Activated naive CD4-positive, alpha-beta T cell (primary cell): ENCODE measurements at regions not wholly inside any gene's neighbourhood (a gene's known extent, or its start where the extent isn't known, plus 50 kb on each side); places are given as distances from the start of the nearest gene placed in this dataset.
"Not testable (repeated sequence)": the region's sequence is repeated elsewhere in the genome, so short reads cannot be mapped to it uniquely, and the experiment has no call there.

Source experiments
- DNase-seq, 4 experiments: peaks; one replicate each; lab custom pipeline; 2025; lab: John Stamatoyannopoulos, UW

DNA sequence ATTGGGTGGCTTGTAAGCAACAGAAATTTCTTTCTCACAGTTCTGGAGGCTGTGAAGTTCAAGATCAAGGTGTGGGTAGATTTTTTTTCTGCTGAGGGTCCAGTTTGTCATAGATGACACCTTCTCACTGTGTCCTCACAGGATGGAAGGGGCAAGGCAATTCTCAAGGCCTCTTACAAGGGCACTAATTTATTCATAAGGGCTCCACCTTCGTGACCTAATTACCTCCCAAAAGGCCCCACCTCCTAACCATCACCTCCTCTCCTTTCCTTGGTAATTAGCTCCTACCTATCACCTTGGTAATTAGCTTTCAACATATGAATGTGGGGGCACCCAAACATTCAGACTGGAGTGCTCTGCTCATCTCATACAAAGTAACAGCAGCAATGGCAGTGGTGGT is 92.3 kb upstream of the CD44 start:
- DNase-seq: no peak

- DNase-seq: peak in 1 of 4 experiments; percentile 33
These were observed 91.8 kb upstream of the CD44 start for GRCh38 chr11:35047179-35047578.

DNA sequence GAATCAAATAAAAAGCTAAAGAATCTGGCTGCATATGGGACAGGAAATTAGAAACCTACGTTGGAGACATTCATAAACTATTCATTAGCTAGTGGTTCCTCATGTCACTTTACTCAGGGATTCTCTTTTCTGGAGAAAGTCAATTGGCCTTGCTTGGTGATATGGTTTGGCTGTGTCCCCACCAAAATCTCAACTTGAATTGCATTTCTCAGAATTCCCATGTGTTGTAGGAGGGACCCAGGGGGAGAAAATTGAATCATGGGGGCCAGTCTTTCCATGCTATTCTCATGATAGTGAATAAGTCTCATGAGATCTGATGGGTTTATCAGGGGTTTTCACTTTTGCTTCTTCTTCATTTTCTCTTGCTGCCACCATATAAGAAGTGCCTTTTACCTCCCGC is 91.2 kb upstream of the CD44 start:
- DNase-seq: no peak

GRCh38 chr11:35048346-35048745 is 90.6 kb upstream of the CD44 start:
- not testable (repeated sequence) for DNase-seq

DNA sequence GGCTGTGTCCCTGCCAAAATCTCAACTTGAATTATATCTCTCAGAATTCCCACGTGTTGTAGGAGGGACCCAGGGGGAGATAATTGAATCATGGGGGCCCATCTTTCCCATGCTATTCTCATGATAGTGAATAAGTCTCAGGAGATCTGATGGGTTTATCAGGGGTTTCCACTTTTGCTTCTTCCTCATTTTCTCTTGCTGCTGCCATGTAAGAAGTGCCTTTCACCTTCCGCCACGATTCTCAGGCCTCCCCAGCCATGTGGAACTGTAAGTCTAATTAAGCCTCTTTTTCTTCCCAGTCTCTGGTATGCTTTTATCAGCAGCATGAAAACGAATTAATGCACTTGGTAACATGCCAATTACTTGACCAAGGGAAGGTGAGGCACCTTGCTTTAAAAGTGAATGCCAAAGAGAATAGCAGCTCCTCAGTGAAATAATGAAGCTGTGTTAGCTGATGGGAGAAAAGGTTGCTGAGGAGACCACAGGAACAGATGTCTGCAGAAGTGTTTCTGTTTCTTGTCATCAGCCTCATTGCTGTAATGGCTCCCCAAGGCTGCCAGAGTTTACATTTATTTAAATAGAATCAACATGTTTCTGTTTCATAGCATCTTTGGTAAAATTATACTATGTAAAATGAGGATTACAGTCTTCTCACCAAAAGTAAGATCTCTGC is 89.0 kb upstream of the CD44 start:
- no peak for DNase-seq

- DNase-seq: no peak
These were observed 88.4 kb upstream of the CD44 start for GRCh38 chr11:35050541-35050995.

DNA sequence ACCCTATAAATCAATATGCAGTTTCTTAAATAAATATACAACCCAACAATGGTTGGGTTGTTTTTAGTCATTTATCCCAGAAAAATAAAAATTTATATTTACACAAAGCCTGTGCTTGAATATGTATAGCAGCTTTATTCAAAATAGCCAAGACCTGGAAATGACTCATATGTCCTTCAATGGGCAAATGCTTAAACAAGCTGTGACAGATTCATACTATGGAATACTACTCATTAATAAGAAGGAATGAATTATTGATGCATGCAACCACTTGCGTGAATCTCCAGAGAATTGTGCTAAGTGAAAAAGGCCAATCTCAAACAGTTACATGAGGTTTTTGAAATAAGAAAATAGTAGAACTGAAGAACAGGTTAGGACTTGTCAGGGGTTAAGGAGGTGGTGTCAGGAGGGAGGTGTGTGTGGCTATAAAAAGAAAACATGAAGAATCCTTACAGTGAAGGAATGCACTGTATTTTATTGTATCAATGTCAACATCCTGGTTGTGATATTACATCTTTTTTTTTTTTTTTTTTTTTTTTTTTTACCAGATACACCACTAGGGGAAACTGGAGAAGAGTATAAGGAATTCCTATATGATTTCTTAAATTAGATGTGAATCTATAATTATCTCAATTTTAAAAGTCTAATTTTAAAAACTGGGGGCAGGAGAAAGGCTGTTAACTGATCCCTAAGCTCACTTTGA is 82.4 kb upstream of the CD44 start:
- no peak for DNase-seq

DNA sequence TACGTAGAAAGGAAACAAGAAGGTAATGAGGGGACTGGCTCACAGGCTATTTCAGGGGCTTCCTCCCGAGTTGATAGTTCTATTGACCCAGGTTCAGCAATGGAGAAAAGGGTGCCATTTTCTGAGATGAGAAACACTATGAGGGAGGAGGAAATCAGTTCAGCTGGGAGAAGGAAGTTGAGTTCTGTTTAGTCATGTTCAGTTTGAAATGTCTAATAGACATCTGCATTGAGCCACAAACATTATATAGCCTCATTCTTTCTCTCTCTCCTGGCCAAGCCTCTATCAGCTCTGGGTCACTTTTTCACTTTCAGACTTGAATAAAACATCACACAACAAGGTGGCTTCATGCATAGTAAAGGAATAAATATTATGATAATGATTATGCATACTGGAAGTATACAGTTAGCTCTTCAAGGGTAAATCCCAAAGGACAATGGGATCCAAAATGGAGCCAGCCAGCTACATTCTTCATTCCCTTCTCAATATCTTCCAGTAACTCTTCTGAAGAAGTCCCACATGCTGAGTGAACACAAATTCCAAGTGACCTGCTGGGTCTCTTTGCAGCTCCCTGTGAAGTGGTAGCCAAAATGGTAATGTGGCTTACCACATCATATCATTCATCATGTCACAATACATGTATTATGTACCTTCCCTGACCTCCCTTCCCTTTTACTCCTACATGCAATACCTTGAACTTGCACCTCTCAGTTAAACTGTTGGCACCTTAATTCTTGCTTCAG is 80.9 kb upstream of the CD44 start:
- no peak for DNase-seq

DNA sequence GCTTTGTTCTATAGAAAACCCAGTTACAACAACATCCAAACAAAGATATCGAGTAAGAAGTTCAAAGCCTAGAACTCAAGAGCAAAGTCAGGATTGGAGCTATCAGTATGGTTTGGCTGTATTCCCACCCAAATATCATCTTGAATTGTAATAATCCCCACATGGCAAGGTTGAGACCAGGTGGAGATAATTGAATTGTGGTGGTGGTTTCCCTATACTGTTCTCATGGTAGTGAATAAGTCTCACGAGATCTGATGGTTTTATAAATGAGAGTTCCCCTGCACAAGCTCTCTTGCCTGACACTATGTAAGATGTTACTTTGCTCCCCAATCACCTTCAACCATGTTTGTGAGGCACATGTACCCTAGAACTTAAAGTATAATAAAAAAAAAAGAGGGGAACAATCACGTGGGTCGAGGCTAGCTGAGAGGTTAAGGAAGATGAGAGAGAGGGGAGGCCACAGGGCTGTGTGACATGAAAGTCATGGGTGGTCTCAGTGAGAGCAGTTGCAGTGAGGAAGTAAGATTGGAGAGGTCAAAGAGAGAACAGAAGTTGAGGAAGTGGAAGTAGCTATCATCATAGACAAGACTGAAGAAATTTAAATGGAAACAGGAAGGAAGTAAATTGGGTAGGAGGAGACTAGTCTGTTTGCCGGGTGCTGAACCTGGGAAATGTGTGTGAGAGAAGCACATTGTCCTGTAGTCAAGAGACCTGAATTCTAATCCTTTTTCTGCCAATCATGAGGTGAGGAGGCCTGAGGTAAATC is 80.1 kb upstream of the CD44 start:
- DNase-seq: no peak

GRCh38 chr11:35061516-35062440 is 77.2 kb upstream of the CD44 start:
- no peak for DNase-seq

- no peak for DNase-seq
These were observed 75.5 kb upstream of the CD44 start for GRCh38 chr11:35063488-35063931.

DNA sequence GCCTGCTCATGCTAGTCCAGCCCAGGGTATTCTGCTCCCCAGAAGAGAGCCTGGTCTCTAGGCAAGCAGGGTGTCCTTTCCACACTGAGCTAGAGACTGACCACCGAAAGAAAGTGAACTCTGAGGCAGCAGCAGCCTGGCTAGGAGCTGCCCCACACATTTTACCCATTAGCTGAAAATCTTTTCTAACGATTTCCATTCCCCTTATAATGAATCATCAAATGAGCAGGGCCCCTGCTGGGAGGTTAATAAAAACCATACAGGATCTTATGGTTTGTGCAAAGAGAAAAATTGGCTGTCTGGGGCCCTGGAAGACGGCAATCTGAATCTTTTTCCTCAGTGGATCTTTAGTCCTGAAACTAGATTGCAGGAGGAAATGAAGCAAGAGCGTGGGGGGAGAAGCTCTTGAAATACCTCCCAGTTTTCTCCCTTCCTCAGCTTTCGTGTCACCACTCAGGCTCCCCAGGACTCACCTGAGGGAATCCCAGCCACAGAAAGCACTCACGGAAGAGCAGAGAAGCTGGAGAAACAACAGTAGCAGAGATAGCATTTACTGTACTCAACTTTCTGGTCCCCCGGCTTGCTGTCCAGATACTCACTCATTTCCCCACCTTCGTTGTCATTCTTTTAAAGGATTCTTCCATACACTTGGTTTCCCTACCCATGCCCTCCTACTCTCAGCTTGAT is 74.7 kb upstream of the CD44 start:
- no peak for DNase-seq

DNA sequence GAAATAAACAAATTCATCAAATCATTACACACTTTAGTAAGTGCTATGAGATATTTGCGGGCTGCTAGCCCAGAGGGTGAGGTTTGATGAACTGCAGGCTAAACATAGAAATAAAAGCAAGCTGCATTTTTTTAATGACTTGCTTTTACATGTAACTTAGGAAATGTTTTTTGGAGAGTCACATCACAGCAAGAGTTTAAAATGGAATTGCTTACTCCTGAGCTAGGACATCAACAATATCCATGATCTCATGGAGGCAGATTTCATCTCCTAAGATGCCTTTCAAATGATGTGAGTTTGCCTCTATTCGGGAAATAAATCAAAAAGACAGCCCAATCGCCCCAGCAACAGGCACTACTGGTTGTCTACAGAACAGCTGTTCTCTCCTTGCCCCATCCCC is 73.4 kb upstream of the CD44 start:
- DNase-seq: no peak

- no peak for DNase-seq
These were observed 72.9 kb upstream of the CD44 start for GRCh38 chr11:35066030-35066429.

GRCh38 chr11:35066783-35067423 is 72.1 kb upstream of the CD44 start:
- no peak for DNase-seq

DNA sequence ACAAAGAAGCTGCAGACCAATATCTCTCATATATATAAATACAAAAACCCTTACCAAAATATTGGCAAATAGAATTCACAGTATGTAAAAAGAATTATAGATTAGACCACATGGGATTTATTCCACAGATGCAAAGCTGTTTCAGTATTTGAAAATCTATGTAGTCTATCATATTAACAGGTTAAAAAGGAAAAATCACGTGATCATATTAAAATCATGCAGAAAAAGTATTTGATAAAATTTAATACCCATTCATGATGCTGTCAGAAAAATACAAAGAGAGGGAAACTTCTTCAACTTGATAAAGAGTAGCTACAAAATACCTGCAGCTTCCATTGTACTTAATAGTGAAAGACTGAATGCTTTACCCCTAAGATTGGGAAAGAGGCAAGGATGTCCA is 67.2 kb upstream of the CD44 start:
- no peak for DNase-seq

DNA sequence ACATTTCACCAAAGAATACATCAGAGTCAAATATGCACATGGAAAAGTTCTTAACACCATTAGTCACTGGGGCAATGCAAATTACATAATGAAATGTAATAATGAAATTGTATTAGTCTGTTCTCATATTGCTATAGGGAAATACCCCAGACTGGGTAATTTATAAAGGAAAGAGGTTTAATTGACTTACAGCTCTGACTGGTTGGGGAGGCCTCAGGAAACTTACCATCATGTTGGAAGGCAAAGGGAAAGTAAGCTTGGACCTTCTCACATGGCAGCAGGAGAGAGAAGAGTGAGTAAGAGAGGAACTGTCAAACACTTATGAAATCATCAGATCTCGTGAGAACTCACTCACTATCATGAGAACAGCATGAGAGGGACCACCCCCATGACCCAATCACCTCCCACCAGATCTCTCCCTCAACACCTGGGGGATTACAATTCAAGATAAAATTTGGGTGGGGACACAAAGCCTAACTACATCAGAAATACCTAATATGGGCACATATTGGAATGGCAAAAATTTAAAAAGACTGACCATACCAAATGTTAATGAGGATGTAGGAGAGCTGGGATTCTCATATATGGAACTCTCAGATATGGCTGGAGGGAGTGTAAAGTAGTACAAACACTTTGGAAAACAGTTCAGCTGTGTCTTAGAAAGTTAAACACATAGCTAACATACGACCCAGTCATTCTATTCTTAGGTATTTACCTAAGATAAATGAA is 65.1 kb upstream of the CD44 start:
- DNase-seq: no peak

DNA sequence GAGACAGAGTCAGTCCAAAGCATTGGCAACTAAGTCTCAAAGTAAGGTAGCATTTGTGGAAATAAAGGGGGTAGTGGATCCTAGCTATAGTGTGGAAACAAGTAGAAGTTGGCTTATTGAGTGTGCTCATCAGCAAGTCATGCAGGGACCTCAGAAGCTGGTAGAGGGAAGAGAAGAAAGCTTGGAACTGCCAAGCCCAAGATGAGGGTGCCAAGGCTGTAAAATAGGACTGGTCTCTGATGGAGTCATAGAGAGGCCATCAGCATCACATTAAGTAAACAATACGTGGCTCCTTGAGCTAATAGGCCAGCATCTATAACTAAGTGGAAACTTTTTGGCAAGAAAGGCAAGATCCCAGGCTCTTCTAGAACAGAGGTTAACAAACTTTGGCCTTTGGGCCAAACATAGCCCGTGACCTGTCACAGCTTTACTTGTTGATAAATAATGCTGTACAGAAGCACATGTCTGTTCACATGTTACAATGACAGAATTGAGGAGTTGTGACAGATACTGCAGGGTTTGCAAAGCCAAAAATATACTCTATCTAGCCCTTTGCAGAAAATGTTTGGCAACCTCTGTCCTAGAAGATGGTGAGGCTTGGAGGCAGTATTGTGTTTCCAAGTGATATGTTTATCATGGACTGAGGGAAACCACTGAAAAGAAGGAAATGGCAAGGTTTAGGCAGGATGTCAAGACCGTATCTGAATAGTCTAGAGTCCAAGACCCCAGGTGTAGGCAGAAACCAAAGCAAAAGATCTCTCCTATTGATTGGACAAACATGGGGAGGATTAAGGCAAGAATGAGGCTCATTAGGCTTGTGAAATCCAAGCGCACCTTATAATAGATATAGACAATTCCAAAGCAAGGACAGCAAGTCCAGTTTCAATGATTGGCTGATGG is 62.5 kb upstream of the CD44 start:
- DNase-seq: no peak
